NCI-H2171 (cell line): ENCODE measurements at regions not wholly inside any gene's neighbourhood (a gene's known extent, or its start where the extent isn't known, plus 50 kb on each side); places are given as distances from the start of the nearest gene placed in this dataset.
"Not testable (repeated sequence)": the region's sequence is repeated elsewhere in the genome, so short reads cannot be mapped to it uniquely, and the experiment has no call there.

Source experiments
- DNase-seq: peaks from one replicate; lab custom pipeline; 2025; lab: John Stamatoyannopoulos, UW

DNA sequence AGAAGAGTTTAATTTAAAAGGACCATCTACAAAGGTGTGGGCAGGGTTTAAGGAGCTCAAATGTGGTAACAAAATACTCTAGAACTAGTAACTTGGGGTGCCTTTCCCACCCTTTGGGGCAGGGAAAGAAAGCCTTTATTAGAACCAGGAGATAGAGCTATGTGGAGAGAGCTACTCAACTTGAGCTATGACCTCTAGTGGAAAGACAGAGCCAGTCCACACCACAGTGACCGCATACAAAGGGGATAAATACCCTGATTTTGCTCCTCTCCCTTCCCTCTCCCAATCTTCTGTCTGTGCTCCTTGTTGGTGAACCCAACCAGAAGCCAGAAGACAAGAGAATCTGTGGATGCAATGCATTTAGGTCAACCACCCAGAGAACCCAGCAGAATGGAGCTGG lies 54.4 kb upstream of the JAK1 start:
- DNase-seq = no peak

DNA sequence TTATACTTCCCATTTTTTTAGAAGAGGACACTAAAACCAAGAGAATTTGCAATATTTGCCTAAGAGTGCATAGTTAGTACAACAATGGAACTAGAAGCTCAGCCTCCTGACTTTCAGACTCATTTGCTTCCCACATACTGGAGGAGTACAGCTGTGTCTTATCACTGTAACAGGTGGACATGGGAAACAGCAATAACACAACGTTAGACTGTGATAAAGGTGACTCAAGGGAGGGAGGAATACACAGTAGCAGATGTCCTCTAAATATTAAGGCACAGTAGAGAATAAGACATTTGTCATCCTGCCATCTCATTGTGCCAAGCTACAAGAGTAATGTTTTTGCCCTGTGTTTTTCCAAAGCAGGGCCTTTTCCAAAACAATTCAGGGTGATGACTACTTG lies 55.4 kb upstream of the JAK1 start:
- peak; percentile 47 for DNase-seq

DNA sequence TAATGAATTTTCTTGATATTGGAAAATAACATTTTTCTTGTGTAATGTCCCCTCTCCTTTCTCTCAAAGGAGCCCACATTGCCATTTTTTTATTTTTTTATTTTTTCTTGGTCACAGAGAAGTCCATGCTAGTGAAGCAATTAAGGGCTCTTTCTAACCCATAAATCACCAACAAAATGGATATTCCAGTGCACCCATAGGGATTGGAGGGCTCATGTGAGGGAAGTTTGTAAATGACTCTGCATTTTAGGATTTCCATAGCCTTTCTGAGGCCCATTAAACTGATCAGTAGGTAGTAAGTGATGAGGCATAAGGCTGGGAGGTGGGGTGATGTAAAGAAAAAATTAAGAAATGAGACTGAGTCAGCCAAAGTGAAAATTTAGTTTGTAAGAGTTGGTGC lies 55.9 kb upstream of the JAK1 start:
- no peak for DNase-seq

DNA sequence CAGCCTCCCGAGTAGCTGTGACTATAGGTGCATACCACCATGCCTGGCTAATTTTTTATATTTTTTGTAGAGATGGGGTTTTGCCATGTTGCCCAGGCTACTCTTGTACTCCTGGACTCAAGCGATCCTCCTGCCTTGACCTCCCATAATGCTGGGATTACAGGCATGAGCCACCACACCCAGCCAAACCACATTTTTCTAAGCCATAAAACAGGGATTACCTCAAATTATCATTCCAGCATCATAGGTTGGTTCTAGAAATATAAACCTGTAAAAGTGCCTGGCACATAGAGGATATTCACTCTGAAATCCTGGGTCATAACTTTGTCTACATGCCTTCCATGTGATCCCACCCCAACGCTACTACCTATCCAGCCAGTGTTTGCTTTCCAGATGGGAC lies 59.4 kb upstream of the JAK1 start:
- no peak for DNase-seq

DNA sequence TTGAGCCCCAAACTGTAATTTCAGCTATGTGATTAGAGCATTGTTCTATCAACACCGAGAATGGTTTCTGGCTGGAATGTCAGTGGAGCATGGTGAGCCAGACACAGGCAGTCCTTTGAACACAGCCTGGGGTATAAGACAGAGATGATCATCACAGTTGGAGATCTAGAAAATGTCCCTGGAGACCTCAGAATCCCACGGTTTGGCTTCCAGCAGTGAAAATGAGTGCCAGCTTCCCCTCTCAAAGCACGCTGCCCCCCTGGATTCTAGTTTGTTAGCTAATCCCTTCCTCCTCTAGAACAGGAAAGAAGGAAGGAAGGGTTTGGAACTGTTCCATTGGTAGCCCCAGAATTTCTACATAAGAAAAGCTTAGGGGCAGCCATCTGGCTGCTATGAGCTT lies 59.9 kb upstream of the JAK1 start:
- no peak for DNase-seq

DNA sequence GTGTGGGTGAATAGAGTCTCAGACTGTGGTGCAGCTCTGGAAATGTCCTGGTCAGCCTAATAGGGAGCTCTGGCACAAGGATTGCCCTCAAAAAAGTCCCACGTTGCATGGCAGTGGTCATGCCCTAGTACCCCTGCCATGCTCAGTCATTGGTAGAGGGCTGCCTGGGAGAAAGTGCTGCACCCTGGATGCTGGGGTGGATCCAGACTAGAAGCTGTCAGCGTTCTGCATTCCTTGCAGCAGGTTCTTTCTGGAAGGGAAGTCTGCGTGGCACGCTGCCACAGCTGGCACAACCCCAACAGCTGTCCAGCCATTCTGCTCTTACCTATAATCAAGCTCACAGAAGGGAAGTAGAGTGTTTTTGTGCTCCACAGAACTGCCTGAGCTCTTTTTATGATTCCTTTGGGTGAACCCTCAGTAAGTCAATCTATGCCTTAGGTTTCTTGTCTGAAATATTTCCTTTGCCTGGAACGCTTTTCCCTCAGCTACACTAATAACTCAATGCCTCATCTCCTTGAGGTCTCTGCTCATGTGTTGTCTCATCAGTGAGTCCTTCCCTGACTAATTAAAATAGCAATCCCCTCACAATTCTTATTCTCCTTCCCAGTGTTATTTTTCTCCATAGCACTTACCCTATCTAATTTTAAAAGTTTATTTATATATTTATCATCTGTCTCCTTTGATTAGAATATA lies 61.5 kb upstream of the JAK1 start:
- peak; percentile 13 for DNase-seq

DNA sequence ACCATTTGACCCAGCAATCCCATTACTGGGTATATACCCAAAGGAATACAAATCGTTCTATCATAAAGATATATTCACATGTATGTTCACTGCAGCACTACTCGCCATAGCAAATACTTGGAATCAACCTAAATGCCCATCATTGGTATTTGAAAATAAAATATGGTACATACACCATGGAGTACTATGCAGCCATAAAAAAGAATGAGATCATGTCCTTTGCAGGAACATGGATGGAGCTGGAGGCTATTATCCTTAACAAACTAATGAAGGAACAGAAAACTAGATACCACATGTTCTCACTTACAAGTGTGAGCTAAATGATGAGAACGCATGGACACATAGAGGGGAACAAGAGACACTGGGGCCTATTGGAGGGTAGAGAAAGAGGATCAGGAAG lies 63.1 kb upstream of the JAK1 start:
- not testable (repeated sequence) for DNase-seq

DNA sequence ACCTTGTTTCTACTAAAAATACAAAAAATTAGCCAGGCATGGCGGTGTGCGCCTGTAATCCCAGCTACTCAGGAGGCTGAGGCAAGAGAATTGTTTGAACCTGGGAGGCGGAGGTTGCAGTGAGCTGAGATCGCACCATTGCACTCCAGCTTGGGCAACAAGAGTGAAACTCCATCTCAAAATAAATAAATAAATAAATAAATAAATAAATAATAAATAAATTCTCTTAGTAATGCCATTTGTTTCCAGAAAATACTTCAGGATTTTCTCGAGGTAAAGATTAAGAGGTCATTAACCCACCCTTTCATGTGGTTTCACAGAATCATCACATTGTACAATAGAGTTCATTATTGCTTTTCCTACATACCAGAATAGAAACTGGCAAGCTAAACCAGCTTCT lies 68.5 kb upstream of the JAK1 start:
- DNase-seq = not testable (repeated sequence)

DNA sequence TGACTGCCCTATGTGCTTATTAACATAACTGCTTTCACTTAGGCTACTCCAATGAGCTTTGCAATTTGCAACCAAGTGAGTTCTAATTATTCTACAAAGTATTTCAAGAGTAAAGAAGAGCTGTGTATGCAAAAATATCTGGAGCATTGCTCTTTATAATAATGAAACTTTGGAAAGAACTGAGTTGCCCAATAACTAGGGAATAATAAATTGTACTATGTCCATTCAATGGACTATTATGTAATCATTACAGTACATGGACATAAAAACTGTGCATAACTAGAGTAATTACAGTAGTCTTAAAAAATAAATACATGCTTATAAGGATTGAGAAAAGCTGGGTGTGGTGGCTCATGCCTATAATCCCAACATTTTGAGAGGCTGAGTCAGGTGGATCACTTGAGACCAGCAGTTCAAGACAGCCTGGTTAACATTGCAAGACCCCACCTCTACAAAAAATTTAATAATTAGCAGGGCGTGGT lies 70.3 kb upstream of the JAK1 start:
- DNase-seq = no peak

DNA sequence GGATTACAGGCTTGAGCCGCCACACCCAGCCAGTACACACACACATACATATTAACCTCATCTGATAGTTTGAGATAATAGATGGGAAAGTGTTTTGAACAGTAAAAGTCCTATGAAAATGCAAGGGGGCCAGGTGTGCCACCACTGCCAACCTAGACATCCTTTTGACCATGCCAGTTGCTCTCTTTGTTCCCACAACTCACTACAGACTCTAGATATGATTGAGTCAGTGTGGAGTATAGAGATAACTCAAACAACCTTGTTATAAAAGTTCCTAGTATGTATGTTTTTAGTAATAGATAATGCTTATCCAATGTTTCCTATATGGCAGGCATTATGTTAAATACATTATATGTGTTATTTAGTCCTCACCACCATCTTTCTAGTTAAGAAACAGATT lies 72.7 kb upstream of the JAK1 start:
- DNase-seq = no peak

DNA sequence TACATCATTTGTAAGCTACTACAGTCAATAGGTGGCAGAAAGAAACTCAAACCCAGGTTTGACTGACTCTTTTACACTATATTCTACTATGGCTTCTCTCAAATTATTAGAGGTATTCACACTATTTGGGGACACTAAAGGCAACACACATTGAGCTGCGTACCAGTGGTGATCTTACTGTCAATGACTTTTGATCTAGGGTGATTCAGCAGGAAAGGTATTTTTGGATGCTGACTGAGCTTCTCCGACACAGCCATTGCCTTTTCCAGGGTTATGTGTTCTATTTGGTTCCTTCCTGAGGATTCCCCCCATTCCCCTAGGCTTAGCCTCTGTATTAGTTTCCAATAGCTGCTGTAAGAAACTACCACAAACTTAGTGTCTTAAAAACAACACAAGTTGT lies 73.2 kb upstream of the JAK1 start:
- DNase-seq = no peak

DNA sequence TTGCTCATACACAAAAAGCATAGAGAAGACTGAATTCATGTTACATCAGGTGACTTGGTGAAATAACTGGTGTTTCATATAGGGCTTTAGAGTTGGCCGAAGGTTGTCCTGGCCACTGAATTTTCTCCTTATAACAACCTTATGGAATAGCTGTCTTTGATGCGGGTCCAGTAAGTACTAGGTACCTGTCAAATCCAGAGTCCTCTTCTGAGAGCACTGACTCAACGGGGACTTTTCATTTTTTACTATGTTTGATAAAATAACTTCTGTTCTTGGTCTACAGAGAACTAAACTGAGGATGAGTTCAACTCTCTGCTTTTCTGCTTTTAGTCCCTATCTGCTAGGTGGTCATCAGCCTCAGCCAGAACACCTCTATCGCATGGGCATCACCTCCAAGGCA lies 76.1 kb upstream of the JAK1 start:
- no peak for DNase-seq

DNA sequence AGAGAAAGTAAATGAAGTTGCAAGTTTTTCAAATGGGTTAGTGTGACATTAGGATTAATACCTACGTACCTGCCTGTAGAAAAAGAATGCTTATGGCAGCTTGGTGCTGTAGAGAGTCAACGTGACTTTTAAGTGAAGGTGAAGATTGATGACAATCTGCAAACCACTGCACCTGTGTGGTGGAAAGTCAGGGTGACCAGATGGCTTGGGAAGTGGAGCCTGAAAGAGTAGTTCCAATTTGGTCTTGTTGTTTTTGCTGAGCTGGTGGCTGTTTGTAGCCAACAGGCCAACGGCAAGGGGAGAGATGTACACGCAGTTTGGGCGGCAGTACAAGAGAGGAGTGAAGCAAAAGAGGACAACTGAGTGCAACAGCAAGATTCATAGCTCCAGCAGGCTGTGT lies 78.1 kb upstream of the JAK1 start:
- DNase-seq = no peak

DNA sequence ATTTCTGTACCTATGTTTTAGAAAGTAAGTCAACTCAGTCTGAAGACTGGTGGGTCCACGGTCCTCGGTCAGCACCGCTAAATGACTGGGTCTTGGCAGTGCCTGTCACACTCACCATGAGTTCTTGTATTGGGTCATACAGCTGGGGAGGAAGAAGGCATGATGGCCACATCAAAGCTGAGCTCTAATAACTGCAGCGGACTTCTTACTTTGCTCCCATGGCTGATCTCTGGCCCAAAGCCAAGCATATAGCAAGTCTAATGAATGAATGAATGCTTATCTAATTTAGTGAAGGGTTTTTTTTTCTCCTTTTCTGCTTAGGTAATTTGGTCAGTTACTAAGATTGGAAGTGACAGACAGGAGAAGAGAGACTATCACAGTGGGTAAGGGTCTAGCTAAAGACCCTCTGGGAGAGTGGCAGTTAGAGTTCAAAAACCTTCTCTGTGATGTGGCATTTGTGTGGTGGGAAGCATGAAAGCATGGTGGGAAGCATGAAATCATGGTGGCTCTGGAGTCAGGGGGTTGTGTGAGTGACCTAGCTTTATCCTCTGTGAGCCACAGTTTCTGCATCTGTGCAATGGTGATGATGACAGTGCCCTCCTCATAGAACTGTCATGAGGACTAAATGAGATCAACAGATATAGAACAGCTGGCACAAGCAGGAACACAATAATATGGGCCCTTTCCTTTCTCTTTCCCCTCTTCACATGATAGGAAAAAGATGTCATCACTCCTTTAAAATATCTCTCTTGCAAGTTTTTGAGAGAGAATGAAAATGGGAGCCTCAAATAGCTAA lies 78.9 kb upstream of the JAK1 start:
- no peak for DNase-seq

DNA sequence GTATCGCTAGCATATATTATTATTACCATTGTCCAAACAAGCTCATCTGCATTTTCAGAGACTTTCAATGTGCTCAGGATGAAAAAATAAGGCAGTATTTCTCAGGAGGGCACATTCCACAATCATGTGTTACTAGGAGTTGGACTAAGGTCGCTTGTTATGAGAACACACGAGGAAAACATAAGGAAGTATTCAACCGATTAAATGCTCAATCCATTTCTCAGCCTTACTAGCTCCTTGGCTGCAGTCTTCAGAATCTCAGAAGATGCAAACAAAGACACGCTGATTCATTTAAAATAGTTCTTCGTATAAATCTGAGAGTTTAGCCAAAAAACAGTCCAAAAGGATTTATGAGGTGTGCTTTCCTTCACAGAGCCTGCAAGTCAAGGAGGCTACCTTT lies 82.0 kb upstream of the JAK1 start:
- DNase-seq = no peak

DNA sequence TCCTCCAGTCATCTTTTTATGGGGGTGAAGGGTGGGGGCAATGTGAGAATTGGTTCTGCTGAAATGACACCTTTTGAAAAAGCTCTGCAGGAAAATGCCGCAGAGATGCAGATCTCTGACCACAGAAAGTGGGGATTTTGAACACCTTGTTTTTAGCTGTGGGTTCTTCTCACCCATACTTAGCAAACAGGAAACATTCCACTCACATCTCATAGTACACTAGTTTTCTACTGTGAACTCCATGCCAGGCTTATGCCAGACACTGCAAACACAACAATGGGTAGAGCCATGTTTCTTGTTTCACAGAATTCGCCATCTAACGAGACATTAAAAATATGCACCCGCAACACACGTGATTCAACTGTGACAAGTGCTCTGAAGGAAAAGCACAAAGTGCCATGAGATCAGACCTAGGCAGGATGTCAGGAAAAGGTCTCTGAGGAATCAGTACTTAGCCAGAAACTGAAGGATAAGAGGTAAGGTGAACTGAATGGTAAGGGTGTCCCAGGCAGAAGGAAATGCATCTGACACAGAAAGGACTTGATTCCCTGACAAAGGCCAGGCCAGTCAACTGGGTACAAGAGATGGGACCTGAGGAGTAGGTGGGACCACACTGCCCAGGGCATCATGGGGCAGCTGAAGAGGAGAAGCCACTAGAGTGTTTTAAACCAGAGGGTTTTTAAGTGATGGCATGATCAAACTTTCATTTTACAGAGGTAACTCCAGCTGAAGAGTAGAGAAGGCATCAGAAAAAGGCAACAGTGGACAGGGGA lies 83.8 kb upstream of the JAK1 start:
- DNase-seq = no peak

DNA sequence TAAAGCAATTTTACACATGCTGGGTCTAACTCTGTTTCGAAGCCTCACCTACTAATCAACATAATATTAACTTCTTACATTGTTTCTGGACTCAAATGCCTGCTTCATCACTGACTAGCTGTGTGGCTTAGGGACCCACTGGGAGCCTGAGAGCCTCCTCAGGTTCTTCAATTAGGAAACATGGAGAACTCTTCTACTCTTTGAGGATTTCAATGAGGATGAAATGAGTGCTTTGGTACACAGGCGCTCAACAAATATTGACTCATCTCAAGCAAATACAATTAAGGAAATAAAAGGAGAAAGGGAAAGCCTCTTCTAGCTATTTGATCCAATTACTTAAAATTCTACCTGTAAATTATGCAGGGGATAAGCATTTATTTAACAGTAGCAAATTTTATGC lies 84.4 kb upstream of the JAK1 start:
- DNase-seq = no peak

DNA sequence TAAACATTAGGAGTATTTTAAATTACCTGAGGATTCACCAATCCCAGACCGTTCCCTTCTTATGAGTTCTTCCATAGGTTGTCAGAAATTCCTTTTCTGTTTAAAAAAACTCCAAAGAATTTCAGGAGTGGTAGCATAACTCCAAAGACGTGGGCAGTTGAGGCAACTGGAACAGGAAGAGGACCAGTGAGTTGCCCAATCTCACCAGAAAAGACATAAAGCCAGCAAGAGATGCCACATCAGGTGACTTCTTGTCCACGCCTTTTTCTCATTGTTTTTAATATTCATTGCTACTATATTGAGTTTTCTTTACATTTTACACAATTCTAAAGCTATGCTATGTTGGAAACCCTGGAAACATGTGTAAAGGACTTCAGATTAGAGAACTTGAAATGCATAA lies 88.1 kb upstream of the JAK1 start:
- no peak for DNase-seq

DNA sequence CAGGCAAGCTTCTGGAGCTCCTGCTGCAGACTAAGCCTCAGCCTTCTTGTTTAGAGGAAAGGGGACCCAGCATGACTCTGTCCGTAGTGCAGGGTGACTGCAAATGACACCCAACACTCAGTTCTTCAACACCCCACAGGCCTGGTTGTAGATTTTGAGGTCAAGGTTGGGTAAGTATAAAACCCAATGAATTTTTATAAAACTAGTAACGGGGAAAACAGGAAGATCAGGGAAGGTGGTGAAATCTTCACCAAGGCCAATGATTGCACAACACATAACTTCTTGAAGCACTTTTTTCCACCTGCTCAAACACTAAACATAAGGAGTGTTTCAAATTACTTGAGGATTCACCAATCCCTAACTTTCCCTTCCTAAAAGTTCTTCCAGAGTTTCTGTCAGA lies 89.4 kb upstream of the JAK1 start:
- no peak for DNase-seq

DNA sequence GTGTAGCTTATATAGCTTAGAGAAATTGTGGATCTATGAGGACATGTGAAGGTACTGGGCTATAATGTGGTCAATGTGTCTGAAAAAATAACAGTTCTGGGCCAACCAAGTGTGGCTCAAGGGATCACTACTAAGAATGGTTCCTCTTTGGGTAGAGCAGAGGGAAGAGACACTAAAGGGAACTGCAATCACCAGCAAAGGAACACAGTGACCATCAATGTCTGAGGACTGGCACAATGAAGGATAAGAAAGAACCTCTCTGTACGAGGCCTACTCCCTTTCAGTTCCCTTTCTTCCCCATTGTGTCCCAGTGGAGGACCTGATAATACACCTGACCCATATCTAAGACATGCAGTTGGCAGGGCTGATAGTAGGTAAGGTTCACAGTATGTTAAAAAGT lies 89.9 kb upstream of the JAK1 start:
- no peak for DNase-seq

DNA sequence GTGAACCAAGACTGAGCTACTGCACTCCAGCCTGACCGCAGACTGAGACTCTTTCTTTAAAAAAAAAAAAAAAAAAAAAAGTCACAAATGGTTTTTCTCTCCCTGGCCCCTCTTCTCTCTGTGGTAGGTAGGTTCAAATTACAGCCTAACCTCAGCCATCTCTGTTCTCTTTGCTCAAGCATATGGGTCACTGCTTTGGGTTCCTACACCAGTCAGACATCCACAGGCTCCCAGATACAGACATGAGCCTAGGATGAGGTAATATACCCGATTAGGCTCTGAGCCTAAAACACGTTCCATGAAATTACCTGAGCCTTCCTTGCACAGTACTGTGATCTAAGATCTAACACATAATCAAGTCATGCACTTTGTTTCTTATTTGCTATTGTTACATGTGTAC lies 90.5 kb upstream of the JAK1 start:
- no peak for DNase-seq

DNA sequence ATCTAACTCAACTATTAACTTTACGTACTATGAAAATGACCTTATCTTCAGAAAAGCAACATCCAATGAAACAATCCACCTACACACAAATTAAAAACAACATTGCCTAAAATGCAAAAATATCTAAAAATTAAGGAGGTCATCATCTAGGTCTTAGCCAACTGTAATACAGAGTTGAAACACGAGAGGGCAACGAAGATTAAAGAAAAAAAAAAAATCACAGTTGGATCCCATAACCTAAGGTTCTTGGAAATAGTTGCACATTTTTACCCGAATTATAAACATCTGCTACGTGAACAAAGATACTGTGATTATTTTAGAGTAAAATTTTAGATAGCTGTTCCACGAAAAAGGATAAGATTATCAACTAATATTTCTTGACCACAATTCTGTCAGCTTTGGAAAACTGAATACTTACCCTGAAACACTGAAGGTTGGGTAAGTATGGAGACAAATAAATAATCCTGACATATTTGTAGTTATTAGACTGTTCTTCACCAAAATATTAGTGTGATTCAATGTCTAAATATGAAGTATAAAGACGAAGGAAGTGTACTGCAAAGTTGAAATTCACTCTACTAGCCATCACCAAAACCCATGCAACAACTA lies 88.0 kb upstream of the AK4 start:
- DNase-seq = no peak

DNA sequence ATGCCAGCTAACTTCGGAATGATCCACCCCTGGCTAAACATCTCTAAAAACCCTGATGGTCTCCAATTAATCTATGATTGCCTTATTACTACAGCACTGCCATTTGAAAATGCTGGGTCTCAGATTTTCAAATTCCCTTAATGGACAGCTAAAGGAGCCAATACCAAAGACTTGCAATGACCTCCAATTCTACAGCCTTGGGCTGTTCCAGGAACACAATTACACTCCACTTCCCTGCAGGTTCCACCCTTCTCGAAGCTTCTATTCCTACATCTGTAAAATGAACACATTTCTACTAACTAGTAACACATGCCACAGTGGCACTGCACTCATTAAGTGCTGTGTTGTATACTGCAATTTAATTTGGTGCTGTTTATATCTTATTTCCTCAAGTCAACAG lies 85.7 kb upstream of the AK4 start:
- DNase-seq = no peak
